GM10266 (cell line): ENCODE measurements at regions not wholly inside any gene's neighbourhood (a gene's known extent, or its start where the extent isn't known, plus 50 kb on each side); places are given as distances from the start of the nearest gene placed in this dataset.

ENCODE experiments used
- DNase-seq: peaks from one replicate; pipeline ENCODE4 v3.0.0; 2012; ENCODE audit errors: extremely low spot score
- CTCF ChIP-seq: IDR thresholded peaks from 2 replicates; pipeline ENCODE4 v1.5.1; 2012; ENCODE audit warnings: mild to moderate bottlenecking, low read depth; ENCODE audit not compliant: control insufficient read depth, insufficient read depth; ENCODE audit errors: missing control alignments

- TF ChIP-seq CTCF = no peak
- DNase-seq = no peak
Measured at GRCh38 chr1:175894581-175894980, 151.2 kb upstream of the TNR start.

GRCh38 chr1:175893192-175893591 lies 149.8 kb upstream of the TNR start:
- no peak for DNase-seq
- no peak for TF ChIP-seq CTCF

- TF ChIP-seq CTCF = no peak
- DNase-seq = no peak
Measured at GRCh38 chr1:175892686-175893085, 149.3 kb upstream of the TNR start.

- TF ChIP-seq CTCF = no peak
- DNase-seq = no peak
Measured at GRCh38 chr1:175891783-175892309, 148.5 kb upstream of the TNR start.

GRCh38 chr1:175890958-175891357 lies 147.6 kb upstream of the TNR start:
- DNase-seq = no peak
- no peak for TF ChIP-seq CTCF

- TF ChIP-seq CTCF = no peak
- DNase-seq = no peak
Measured at GRCh38 chr1:175889848-175890247, 146.5 kb upstream of the TNR start.

- no peak for DNase-seq
- no peak for TF ChIP-seq CTCF
Measured at GRCh38 chr1:175888996-175889395, 145.6 kb upstream of the TNR start.
